HEK293 (cell line): ENCODE measurements at regions not wholly inside any gene's neighbourhood (a gene's known extent, or its start where the extent isn't known, plus 50 kb on each side); places are given as distances from the start of the nearest gene placed in this dataset.

Source experiments
- GLI4 ChIP-seq: fragments of 450-650 bp; formaldehyde crosslinking; IDR thresholded peaks from 2 replicates; pipeline ENCODE4 v1.5.1; 2016; ENCODE audit warnings: missing biosample characterization, missing genetic modification characterization
- ZNF600 ChIP-seq: fragments of 450-650 bp; formaldehyde crosslinking; IDR thresholded peaks from 2 replicates; pipeline ENCODE4 v1.5.1; 2016; ENCODE audit warnings: missing biosample characterization, missing genetic modification characterization
- ZSCAN30 ChIP-seq: fragments of 450-650 bp; IDR thresholded peaks from 2 replicates; pipeline ENCODE4 v1.5.1; 2018; ENCODE audit warnings: missing biosample characterization, mild to moderate bottlenecking, missing genetic modification characterization, moderate library complexity
- TF ChIP-seq, protein P1 (sequence below): fragments of 450-650 bp; formaldehyde crosslinking; IDR thresholded peaks from 2 replicates; pipeline ENCODE4 v1.5.1; 2016; ENCODE audit warnings: missing biosample characterization, missing genetic modification characterization

DNA sequence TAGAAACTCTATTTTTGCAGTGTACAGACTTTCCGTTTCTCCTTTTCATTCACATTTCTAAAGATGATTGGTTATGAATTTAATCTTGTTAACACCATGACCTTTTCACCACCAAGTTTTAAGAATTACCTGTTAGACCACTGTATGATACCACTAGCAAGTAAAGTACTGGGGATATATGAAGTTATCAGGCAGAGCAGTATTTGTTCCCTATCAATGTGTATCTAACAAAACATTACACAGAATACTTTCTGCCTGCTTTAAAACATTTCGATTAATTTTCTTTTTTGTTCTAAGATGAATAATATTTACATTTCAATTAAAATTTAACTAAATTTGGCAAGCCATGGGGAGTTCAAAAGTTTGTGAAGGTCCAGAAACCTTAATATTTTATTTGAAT is 49.9 kb upstream of the AHR start:
- TF ChIP-seq ZSCAN30 (tag by site-specific recombination), result no peak
- no peak for TF ChIP-seq GLI4
- TF ChIP-seq, protein P1, sequence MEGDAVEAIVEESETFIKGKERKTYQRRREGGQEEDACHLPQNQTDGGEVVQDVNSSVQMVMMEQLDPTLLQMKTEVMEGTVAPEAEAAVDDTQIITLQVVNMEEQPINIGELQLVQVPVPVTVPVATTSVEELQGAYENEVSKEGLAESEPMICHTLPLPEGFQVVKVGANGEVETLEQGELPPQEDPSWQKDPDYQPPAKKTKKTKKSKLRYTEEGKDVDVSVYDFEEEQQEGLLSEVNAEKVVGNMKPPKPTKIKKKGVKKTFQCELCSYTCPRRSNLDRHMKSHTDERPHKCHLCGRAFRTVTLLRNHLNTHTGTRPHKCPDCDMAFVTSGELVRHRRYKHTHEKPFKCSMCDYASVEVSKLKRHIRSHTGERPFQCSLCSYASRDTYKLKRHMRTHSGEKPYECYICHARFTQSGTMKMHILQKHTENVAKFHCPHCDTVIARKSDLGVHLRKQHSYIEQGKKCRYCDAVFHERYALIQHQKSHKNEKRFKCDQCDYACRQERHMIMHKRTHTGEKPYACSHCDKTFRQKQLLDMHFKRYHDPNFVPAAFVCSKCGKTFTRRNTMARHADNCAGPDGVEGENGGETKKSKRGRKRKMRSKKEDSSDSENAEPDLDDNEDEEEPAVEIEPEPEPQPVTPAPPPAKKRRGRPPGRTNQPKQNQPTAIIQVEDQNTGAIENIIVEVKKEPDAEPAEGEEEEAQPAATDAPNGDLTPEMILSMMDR, result no peak
- no peak for TF ChIP-seq ZNF600 (tag by site-specific recombination)
